Bronchial epithelial cell (primary cell): ENCODE measurements at regions not wholly inside any gene's neighbourhood (a gene's known extent, or its start where the extent isn't known, plus 50 kb on each side); places are given as distances from the start of the nearest gene placed in this dataset.
"Not testable (repeated sequence)": the region's sequence is repeated elsewhere in the genome, so short reads cannot be mapped to it uniquely, and the experiment has no call there.

Experiments used
- DNase-seq: peaks from one replicate; pipeline ENCODE4 v3.0.0-alpha.2; 2010; ENCODE audit warnings: low read depth
- FAIRE-seq: peaks from 2 replicates; lab custom pipeline; 2011; peaks lifted over from hg19 to GRCh38; lab: Jason Lieb, UNC
- H3K27me3 ChIP-seq: 2 replicates; pipeline ENCODE4 v1.5.1; 2011; ENCODE audit warnings: low read length; ENCODE audit not compliant: control insufficient read depth, insufficient read depth
- H3K36me3 ChIP-seq: 2 replicates; pipeline ENCODE4 v1.5.1; 2011; ENCODE audit warnings: low read length; ENCODE audit not compliant: control insufficient read depth, insufficient read depth
- H3K4me3 ChIP-seq: 2 replicates; pipeline ENCODE4 v1.5.1; 2011; ENCODE audit warnings: mild to moderate bottlenecking, low read depth, low read length, control low read depth
- TF ChIP-seq, protein P1 (sequence below): IDR thresholded peaks from 2 replicates; pipeline ENCODE4 v1.5.1; 2011; ENCODE audit warnings: mild to moderate bottlenecking, moderate library complexity, low read length, control low read depth, inconsistent platforms; ENCODE audit not compliant: insufficient read depth, severe bottlenecking

- no peak for FAIRE-seq
- H3K27me3 ChIP-seq: no peaks in the 10 kb centered on the region
- no peak overlapping the region for H3K4me3 ChIP-seq
- DNase-seq: no peak
- TF ChIP-seq, protein P1, sequence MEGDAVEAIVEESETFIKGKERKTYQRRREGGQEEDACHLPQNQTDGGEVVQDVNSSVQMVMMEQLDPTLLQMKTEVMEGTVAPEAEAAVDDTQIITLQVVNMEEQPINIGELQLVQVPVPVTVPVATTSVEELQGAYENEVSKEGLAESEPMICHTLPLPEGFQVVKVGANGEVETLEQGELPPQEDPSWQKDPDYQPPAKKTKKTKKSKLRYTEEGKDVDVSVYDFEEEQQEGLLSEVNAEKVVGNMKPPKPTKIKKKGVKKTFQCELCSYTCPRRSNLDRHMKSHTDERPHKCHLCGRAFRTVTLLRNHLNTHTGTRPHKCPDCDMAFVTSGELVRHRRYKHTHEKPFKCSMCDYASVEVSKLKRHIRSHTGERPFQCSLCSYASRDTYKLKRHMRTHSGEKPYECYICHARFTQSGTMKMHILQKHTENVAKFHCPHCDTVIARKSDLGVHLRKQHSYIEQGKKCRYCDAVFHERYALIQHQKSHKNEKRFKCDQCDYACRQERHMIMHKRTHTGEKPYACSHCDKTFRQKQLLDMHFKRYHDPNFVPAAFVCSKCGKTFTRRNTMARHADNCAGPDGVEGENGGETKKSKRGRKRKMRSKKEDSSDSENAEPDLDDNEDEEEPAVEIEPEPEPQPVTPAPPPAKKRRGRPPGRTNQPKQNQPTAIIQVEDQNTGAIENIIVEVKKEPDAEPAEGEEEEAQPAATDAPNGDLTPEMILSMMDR: no peak
- no peaks in the 10 kb centered on the region for H3K36me3 ChIP-seq
Measured at GRCh38 chr7:131646203-131646602, 89.8 kb upstream of the PODXL start.

- DNase-seq (no peak), FAIRE-seq (no peak)
- TF ChIP-seq, protein P1: no peak
- Histone ChIP-seq H3K4me3 (no peak overlapping the region), H3K36me3 (no peaks in the 10 kb centered on the region), H3K27me3 (no peaks in the 10 kb centered on the region)
Measured at GRCh38 chr7:131642429-131642828, 86.0 kb upstream of the PODXL start.

GRCh38 chr7:131640686-131641085 lies 84.3 kb upstream of the PODXL start:
- DNase-seq (no peak), FAIRE-seq (no peak)
- peaks cover 2% of the 10 kb centered on the region for H3K27me3 ChIP-seq
- TF ChIP-seq, protein P1: no peak
- H3K4me3 ChIP-seq: no peak overlapping the region
- H3K36me3 ChIP-seq: no peaks in the 10 kb centered on the region

DNA sequence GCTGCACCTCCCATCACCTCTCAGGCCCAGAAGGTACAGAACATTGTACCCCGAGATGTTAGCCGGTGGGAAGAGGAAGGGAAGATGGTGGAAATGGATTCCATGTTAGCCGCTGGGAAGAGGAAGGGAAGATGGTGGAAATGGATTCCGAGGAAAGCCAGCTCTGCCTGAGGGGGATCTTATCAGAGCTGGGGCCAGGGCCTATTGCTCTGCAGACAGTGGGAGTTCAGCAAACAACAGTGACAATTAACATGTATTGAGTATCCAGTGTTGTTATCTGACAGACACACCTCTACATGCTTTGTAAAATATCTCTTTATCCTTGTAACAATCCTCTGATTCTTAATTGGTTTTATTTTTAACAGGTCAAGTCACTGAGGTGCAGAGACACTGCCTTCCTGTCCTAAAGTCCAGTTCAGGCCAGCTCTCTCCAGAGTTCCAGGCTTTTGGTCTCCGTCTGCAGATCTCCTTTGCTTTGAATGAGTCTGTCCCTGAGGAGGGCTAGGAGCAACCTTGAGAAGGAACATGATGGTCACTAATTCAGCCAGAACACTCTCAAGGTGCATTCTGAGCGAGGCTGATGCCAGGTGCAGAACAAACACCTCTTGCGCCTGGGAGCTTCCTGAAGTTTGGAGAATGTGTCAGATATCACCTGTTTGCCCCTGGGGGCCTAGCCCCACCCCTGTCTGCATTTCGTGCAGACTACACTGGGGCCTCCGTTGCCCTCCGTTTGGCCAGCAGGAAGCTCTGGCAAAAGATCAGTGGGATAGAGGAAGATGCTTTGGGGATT lies 82.4 kb upstream of the PODXL start:
- FAIRE-seq (no peak), DNase-seq (no peak)
- H3K36me3 ChIP-seq: no peaks in the 10 kb centered on the region
- H3K27me3 ChIP-seq: peaks cover 2% of the 10 kb centered on the region
- H3K4me3 ChIP-seq: no peak overlapping the region
- TF ChIP-seq, protein P1: no peak

DNA sequence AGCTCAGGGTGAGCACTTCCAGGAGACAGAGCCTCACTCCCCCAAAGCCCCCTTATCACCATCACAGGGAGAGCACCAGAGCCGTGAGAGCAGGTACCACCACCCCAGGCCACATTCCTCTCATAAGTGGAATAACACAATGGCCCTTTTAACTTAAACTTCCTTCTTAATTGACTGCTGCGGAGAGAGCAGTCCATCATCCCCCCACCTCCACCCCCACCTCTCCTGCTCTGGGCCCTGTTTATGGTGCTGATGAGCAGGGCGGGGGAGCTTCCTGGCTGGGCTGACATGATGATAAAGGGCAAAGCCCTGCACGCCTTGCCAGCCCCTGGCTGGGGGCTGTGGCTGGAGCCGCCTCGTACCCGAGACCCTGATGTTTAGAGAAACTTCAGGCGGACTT lies 81.4 kb upstream of the PODXL start:
- Histone ChIP-seq H3K4me3 (no peak overlapping the region), H3K27me3 (peaks cover 2% of the 10 kb centered on the region), H3K36me3 (no peaks in the 10 kb centered on the region)
- FAIRE-seq: no peak
- TF ChIP-seq, protein P1: no peak
- DNase-seq: no peak

GRCh38 chr7:131636092-131636491 lies 79.7 kb upstream of the PODXL start:
- DNase-seq: no peak
- Histone ChIP-seq H3K36me3 (no peaks in the 10 kb centered on the region), H3K27me3 (peaks cover 2% of the 10 kb centered on the region), H3K4me3 (no peak overlapping the region)
- FAIRE-seq: no peak
- TF ChIP-seq, protein P1: no peak

GRCh38 chr7:131634197-131634596 lies 77.8 kb upstream of the PODXL start:
- FAIRE-seq, H3K36me3 ChIP-seq, H3K27me3 ChIP-seq, H3K4me3 ChIP-seq, DNase-seq: not testable (repeated sequence)
